HPDE6-E6E7 (cell line): ENCODE measurements at regions not wholly inside any gene's neighbourhood (a gene's known extent, or its start where the extent isn't known, plus 50 kb on each side); places are given as distances from the start of the nearest gene placed in this dataset.
A peak's percentile ranks its signal among the peaks of the same experiment; 100 is the strongest.

Experiments
- DNase-seq: peaks from one replicate; pipeline ENCODE4 v3.0.0; 2011; ENCODE audit warnings: missing footprints; ENCODE audit errors: extremely low spot score

DNA sequence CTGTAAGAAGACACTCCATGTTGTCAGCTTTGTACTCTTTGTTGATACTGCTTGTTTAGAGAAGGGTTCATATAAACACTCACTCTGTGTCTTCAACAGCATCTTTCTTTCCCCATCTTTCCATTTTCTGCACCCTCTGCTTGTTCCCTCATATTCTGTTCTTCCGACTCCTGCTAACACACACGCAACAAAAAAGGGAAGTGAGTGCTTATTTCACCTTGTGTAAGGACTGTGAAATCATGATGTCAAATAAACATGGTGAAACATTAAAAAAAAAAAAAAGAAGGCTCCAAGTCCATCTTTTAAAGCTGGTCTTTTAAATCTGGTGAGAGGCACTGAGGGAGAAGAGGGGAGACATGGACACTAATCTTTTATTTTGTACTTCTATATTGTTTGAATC, 145.4 kb downstream of the RPAP3 start:
- no peak for DNase-seq

DNA sequence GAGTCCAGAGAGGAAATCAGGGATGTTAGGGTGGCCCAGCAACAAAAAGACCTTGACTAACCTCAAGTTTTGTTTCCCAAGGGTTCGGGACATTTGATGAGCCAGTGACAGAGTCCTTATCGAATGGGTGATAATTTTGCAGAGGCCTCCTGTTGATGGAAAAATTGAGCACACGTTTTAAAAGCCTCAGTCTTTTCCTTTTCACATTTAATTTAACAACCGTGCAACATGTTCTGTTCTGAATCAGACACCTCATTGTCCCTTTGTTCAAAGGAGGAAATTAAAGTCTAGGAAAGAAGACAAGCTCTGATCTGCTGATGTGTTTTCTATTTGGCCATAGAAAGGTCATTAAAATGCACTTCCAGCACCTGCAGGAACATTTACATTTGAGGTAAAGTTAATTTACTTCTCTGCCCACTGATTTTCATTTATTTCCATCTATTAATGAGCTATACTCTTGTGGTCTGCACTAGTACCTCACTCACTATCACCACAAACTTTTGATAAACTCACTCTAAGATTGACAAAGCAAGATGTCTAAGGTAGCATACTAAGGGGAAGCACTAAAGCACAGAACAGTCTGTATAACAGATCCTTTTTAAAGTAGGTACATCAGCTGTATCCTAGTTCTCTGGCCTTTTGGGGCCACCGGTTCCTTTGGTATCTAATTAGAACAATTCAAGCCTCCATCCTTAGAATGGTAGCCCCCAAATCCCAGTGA, 147.0 kb downstream of the RPAP3 start:
- no peak for DNase-seq

DNA sequence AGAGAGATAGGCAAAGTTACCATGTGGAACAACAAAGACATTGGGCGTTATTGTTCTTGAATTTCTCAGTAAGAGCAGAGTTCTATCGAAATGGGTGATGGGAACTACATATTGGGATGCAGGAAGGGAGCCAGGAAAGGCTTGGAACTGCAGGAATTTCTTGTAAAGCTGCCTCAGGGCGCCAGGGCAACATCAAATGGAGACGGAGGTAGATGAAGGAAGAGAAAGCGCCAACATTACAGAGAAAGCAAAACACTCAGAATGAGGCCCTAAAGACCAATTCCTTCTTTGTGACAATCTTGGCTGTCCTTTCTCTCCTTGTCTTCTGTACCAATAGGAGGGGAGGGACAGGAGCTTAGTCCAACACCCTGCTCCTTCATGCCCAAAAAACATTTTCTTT, 148.4 kb downstream of the RPAP3 start:
- DNase-seq = no peak

DNA sequence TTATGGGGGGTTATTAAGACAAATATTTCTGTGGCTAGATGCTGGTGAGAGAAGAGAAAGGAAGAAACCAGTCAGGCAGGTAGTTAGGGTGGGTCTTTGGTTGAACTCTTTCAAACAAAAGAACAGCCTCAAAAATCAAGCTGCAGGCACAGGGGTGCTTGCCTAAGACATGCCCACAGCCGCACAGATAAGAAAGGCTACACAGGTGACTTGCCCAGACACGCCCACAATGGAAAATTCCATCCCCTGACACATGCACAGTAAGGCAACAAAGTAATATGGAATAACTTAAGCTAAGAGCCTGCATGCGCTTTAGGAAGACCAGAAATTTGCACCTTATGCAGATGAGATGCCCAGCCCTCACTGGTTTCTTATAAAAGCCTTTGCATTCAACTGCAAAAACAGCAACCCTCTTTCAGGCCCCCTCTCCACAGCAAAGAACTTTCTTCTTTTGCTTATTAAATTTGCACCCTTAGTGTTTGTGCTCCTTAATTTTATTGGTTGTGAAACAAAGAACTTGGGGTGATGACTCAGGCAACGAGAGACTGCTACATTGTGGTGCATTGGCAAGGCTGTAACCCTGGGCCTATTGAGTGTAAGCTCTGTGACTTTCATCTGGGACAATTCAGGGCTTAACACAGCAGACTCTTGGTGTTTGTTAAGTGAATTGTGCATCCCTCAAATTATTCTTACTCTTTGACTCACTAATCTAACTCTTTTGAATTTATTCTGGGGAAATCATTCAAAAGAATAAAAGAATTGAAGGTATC, 149.4 kb downstream of the RPAP3 start:
- no peak for DNase-seq

DNA sequence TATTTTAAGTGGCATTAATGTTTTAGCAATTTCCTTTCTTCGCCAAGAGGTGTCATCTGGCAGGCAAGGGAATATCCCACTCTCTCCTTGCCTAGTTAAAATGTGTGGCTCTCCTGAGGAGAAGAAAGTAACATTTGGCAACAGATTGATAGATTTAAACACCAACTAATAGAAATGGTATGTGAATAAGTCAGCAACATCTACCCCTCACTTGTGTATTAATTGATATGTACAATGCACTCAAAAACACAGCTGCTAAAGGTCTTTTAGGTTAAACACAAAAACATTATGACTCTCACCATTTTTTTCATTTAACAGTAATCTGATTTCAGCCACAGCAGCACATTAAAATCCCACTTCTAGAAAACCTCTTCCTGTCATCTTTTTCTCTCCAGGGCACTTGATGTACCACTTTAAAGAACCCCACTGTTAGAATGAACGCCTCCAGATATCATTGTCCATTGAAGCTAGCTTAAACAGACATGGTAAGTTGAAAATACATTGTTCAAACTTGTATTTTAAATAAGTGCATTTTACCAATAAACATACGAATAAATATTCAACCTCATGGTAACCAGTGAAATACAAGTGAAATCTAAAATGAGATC, 151.7 kb downstream of the RPAP3 start:
- DNase-seq = no peak

DNA sequence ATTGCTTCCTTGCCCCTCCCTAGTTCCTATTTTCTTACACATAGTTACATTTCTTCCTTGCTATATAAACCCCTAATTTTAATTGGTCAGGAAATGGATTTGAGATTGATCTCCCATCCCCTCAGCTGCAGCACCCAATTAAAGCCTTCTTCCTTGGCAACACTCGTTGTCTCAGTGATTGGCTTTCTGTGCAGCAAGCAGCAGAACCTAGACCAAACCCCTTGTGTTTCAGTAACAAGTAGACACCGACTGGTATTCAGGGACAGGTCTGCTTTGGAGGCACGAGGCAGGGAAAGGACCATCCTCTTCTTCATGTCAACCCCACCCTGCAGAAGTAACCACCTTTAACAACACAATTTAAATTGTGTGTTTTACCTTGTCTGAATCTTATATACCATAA, 152.6 kb downstream of the RPAP3 start:
- no peak for DNase-seq

DNA sequence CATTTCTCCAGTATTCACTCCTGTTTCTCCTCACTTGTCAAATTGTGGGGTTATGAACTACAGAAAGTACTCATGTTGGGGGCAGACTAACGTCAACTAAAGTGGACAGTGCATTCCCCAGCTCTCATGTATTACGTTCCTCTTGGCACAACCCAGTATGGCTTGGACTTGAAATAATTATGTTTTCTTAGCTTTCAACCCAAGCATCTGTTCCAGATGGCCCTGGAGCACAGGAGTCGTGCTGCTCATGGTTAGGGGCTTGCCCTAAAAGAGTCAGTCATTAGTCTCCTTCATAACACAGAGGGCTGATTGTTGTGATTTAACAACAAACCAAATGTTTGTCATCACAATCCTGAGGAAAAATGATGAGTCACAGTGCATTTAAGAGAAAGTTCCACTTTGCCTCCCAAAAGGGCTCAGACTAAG, 154.4 kb downstream of the RPAP3 start:
- no peak for DNase-seq

DNA sequence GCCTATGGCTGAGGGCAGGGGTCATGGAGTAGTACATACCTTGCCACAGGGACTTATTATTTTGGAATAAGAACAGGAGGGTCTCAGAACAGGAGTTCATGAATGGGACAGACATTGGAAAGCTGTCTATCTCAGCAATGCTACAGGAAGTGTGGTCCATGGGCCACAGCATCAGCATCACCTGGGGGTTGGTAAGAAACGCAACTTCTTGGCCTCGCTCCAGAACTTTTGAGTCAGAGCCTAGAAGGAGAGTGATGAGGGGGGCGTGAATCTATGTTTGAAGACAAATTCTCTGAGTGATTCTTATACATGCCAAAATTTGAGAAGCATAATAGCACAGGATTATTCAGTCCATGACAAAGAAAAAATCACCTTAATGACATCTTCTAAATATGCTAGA, 156.6 kb downstream of the RPAP3 start:
- DNase-seq = no peak

DNA sequence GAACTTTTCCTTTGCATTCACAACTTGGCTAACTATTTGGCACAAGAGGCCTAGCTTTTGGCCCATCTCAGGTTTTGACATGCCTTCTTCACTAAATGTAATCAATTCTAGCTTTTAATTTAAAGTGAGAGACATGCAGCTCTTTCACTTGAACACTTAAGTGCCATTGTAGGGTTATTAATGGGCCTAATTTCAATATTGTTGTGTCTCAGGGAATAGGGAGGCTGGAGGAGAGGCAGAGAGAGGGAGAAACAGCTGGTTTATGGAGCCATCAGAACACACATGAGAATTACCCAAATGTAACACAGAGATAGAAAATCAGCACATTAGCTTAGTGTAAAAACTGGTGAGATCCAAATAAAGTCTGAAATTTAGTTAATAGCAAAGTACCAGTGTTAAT, 157.4 kb downstream of the RPAP3 start:
- no peak for DNase-seq

DNA sequence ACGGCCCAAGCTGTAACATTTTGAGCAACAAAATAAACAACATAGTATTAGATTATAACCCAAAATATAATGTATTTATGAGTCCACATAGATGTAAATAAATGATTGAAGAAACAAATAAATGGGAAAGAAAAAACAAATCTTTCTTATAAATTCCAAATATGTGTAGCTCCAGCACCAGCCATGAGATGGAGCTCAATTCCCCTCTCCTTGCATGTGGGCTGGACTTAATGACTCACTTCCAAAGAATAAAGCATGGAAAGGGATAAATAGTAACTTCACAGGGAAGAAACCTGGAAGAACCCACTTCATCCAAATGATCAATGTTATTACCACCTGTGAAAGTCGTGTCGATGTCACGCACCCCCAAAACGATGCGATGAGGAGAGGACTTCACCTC, 158.8 kb downstream of the RPAP3 start:
- peak; percentile 33 for DNase-seq

DNA sequence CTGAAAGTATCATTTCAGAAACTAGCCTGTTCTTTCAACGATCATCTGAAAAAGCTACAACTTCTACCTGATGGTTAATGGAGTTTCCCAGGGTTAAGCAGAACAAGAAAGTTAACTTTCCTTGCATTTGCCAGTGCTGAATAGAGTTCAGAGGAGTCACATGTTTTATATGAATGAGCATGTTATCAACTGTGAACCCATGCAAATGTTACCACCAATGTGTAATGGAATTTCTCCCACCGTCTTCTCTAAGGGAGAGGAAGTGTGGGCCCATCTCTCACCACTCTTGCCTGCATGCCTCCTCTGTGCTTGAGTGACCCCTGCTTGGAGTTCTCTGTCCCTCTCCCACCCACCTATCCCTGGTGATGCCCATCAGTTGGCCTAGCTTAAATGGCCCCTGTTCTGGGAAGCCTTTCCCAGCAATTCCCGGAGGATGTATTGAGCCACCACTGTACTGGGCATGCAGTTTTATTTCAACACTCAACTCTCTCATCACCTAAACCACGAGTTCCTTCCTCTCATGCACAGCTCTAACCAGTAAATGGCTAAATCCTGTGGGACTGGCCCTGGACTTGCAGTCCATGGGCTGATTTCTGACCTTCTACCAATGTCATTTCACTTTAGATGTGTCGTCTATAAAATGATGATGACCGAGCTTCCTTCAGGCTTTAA, 159.8 kb downstream of the RPAP3 start:
- no peak for DNase-seq

DNA sequence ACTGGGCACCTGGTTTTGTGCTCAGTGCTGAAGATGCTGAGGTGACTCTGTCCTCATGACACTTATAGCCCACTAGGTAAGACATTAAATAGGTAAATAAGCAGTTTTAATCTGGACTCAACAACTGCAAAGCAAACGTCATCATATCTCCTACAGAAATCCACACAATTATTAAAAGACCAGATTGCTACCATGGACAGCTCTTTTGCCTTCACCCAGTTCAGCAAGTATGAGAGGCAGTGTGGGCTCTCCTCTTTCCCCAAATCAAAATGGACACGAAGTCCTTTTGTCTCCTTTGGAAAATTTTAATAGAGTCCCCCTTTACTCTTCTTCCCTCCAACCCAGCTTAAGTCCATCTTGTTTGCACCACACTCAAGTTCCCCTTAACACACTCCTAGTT, 171.1 kb downstream of the RPAP3 start:
- no peak for DNase-seq

DNA sequence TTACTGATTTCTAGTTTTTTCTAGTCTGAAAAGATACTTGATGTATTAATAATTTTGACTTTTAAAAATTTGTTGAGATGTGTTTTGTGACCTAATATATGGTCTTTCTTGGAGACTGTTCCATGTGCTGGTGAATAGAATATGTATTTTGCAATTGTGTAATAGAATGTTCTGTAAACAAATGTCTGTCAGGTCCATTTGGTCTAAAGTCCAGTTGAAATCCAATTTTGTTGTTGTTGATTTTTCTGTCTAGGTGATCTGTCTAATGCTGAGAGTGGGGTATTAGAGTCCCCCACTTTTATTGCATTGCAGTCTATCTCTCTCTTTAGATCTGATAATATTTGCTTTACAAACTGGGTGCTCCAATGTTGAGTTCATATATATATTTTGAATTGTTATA, 175.8 kb downstream of the RPAP3 start:
- DNase-seq = no peak

DNA sequence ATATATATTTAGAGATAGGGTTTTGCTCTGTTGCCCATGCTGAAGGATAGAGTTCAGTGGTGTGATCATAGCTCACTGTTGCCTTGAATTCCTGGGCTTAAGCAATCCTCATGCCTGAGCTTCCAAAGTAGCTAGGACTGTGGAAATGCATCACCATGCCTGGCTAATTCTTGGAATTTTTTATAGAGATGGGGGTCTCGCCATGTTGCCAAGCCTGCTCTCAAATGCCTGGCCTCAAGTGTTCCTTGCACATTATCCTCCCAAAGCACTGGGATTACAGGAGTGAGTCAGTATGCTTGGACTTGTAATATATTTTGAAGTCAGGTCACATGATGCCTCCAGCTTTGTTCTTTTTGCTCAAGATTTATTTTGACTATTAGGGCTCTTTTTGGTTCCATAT, 178.0 kb downstream of the RPAP3 start:
- DNase-seq = no peak

DNA sequence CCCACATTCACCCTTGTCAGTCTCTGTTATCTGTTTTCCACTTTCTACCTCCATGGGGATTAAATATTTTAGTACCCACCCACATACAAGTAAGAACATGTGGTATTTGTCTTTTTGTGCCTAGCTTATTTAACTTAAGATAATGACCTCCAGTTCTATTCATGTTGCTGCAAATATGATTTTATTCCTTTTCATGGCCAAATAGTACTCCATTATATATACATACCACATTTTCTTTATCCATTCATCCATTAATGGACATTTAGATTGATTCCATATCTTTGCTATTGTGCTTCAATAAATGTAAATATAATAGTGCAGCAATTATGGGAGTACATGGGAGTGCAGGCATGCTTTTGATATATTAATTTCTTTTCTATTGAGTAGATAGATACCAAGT, 185.8 kb downstream of the RPAP3 start:
- DNase-seq = no peak

DNA sequence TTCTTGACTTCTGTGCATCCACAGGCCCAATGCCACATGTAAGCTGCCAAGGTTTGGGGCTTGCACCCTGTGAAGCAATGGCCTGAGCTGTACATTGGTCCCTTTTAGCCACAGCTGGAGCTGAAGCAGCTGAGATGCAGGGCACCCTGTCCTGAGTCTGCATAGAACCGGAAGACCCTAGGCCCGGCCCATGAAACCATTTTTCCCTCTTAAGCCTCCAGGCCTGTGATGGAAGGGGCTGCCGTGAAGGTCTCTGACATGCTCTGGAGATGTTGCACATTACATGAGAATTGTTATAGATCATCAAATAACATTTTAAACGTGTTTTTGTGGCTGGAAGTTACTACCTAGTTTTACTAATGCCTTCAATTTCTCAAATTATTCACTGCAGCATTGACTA, 188.7 kb downstream of the RPAP3 start:
- no peak for DNase-seq

DNA sequence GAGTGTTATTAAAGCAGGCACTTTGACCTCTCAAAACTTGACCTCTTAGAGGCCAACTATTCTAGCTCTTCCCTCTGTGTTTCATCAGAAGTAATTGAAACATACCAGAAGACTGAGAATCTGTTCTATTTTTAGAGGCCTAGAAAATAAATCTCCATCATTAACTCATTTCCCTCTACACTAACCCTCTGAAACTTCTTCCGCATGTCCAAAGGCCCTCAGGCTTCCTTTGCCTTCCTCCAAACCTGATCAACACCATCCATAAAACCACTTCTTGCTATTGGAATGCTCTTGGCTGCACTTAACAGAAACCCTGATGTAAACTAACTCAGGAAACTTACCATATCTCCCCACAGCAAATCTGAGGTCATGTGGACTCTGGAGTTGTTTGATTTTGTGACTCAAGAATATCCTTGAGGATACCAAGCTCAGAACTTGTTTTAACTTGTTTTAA, 196.4 kb downstream of the RPAP3 start:
- peak; percentile 54 for DNase-seq

DNA sequence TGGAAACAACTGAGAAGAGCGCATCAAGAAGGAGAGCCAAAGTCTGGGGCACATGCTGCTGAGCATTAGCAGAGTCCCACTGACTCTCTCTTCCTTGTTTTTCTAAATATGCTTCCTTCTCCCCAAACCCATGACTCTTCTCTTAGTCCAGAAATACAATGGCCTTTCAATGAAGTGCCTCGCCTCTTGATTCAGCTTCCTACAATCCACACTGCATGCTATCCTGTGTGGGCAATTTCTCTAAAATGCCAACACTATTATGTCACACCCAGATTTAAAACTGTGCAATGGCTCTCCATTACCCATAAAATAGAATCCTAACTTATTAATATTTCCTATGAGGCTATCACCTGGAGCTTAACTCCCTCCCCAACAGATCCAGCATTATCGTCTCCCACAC, 198.6 kb downstream of the RPAP3 start:
- DNase-seq = no peak

DNA sequence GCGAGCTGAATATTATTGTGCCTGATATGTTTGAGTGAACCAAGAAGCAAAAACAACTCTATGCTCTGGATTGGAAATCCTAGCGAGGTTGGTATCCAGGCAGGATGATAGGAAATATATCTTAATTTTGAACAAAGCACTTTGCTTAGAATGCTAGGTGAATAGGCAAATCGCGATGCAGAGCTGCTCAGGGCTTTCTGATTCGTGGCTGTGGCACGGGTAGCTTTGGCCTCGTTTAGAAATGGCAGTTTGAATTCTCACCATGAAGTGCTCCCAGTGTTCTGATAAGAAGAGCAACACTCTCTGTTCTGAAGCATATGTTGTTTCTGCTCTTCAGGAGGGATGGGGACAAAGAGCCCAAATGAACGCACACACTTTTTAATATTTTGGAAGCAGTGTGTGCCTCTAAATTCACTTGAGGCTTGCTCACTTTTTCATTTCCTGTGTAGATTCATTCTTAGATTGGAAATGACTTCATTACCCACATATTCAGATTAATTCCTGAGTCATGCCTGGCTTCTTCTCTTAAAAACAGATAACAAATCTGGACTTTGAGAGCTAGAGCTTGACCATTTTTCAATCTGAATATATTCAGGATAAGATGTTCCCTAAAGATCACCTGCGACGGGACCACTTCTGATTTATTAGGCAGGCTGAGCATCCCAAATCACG, 200.9 kb downstream of the RPAP3 start:
- no peak for DNase-seq

DNA sequence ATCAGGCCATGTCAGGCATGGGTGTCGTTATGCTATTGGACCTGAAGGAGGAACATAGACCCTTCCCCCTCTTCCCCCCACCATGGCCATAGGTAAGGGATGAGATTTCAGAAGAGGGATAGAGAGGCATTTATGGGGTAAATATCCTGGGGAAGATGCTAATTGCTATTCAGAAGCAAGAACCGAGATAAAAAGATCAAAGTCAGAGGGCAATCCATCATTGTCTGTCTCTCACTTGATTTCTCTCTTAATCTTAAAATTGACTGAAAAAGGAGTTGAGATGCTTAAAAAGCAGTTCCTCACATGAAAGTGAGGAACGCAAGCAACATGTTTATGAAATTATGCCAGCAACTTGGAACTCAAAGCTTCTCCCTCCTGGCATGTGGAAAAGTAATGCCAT, 212.0 kb downstream of the RPAP3 start:
- DNase-seq = no peak

DNA sequence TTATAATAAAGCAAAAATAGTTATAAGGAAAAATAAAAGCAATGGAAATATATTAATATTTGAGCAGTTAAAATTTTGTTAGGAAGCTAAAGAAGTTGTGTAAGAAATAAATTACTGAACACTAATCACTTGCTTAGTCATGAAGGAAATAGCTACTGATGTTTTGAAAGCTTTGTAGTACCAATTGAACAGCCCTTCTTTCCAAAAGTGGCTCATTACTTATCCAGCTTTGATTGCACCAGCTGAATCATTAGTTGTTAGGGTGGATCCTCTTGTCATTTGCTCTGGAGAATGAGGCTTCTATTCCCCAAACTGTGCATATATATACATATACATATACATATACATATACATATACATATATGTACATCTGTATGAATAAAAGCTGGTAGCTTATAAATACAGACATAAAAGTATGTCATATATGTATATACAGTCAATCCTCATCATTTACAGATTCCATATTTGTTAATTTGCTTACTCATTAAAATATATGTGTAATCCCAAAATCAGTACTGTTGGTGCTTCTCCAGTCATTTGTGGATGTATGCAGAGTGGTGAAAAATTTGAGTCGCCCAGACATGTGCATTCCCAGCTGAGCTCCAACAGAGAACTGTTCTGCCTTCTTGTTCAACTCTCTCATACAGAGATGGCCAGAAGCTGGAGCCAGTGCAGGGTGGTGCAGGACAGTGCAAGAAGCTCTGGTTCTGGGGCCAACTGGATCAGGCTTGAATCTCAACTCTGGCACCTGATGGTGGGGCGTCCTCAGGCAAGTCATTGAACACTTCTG, 214.1 kb downstream of the RPAP3 start:
- no peak for DNase-seq
